GM21737 (cell line): ENCODE measurements at regions not wholly inside any gene's neighbourhood (a gene's known extent, or its start where the extent isn't known, plus 50 kb on each side); places are given as distances from the start of the nearest gene placed in this dataset.
"Not testable (repeated sequence)": the region's sequence is repeated elsewhere in the genome, so short reads cannot be mapped to it uniquely, and the experiment has no call there.

Experiments used
- ATAC-seq: cut with Tn5 transposase; IDR thresholded peaks from one replicate; pipeline ENCODE4 v1.9.1; 2021; ENCODE audit warnings: mild to moderate bottlenecking, moderate library complexity; ENCODE audit not compliant: unreplicated experiment

- peak; percentile 76 for ATAC-seq
Observed at GRCh38 chr2:138267161-138267901, 234.2 kb upstream of the SPOPL start.

GRCh38 chr2:138267902-138268254, 233.7 kb upstream of the SPOPL start:
- ATAC-seq: peak; percentile 47

GRCh38 chr2:138269765-138270164, 231.8 kb upstream of the SPOPL start:
- no peak for ATAC-seq

GRCh38 chr2:138271467-138271866, 230.1 kb upstream of the SPOPL start:
- no peak for ATAC-seq

GRCh38 chr2:138272524-138273195, 228.9 kb upstream of the SPOPL start:
- no peak for ATAC-seq

GRCh38 chr2:138273280-138273679, 228.3 kb upstream of the SPOPL start:
- not testable (repeated sequence) for ATAC-seq

- ATAC-seq: no peak
Observed at GRCh38 chr2:138274421-138275291, 226.9 kb upstream of the SPOPL start.

- ATAC-seq: no peak
Observed at GRCh38 chr2:138275292-138275690, 226.3 kb upstream of the SPOPL start.

- ATAC-seq: no peak
Observed at GRCh38 chr2:138275881-138276280, 225.7 kb upstream of the SPOPL start.

GRCh38 chr2:138276339-138276738, 225.2 kb upstream of the SPOPL start:
- no peak for ATAC-seq

GRCh38 chr2:138277062-138277461, 224.5 kb upstream of the SPOPL start:
- no peak for ATAC-seq

GRCh38 chr2:138279871-138280270, 221.7 kb upstream of the SPOPL start:
- no peak for ATAC-seq

- no peak for ATAC-seq
Observed at GRCh38 chr2:138280999-138281695, 220.4 kb upstream of the SPOPL start.

GRCh38 chr2:138282014-138282672, 219.4 kb upstream of the SPOPL start:
- no peak for ATAC-seq

- no peak for ATAC-seq
Observed at GRCh38 chr2:138291805-138292204, 209.8 kb upstream of the SPOPL start.

GRCh38 chr2:138293045-138293444, 208.5 kb upstream of the SPOPL start:
- no peak for ATAC-seq

- no peak for ATAC-seq
Observed at GRCh38 chr2:138293549-138293948, 208.0 kb upstream of the SPOPL start.

- no peak for ATAC-seq
Observed at GRCh38 chr2:138294451-138294850, 207.1 kb upstream of the SPOPL start.

- ATAC-seq: no peak
Observed at GRCh38 chr2:138296365-138296764, 205.2 kb upstream of the SPOPL start.

- peak; percentile 87 for ATAC-seq
Observed at GRCh38 chr2:138298120-138298814, 203.3 kb upstream of the SPOPL start.
